ENCODE measurements at regions not wholly inside any gene's neighbourhood (a gene's known extent, or its start where the extent isn't known, plus 50 kb on each side); places are given as distances from the start of the nearest gene placed in this dataset.

- no peak for DNase-seq
Observed at GRCh38 chr1:115577513-115577912, 64.3 kb upstream of the VANGL1 start.

GRCh38 chr1:115575661-115576060 lies 66.1 kb upstream of the VANGL1 start:
- no peak for DNase-seq

- no peak for DNase-seq
Observed at GRCh38 chr1:115572710-115573109, 69.1 kb upstream of the VANGL1 start.

GRCh38 chr1:115567431-115567830 lies 74.3 kb upstream of the VANGL1 start:
- DNase-seq, result no peak

- no peak for DNase-seq
Observed at GRCh38 chr1:115565791-115566190, 76.0 kb upstream of the VANGL1 start.

DNA sequence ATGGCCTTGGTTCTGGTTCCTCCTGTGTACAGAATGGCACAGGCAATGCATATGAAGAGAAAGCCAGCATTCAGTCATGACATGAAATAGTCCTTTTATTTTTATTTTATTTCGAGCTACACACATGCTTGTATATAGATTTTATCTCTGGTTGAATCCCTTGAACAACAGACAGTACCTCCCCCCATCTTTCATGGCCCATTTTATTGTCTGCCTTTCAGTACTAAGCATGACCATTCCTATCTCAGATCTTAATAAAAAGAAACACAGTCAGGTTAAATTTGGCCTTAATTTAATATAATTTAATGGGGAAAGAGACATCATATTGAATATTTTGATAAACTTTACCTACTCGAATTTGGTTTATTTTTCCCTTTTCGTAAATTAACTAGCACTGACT lies 76.4 kb upstream of the VANGL1 start:
- DNase-seq, result no peak

GRCh38 chr1:115564201-115564600 lies 77.6 kb upstream of the VANGL1 start:
- no peak for DNase-seq

- no peak for DNase-seq
Observed at GRCh38 chr1:115560027-115560426, 81.7 kb upstream of the VANGL1 start.

- DNase-seq, result no peak
Observed at GRCh38 chr1:115558275-115558674, 83.5 kb upstream of the VANGL1 start.

DNA sequence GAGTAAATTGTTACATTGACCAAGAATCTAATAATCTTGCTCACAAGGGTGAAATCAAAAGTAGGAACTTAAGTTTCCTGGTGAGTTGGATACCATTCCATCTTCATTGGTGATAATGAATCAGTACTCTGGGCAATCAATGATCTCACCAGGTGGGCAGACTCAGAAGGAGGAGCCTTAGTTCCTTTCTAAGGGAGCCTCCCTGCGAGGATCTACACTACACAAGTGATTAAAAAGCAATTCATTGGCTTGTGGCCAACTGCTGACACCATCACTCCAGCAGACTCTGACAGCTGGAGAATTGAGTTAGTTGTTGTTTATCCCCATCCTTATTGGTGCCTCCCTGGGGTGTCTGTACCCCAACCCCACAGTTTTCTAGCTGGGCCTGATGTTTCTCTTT lies 84.1 kb upstream of the VANGL1 start:
- DNase-seq, result no peak

GRCh38 chr1:115556236-115556635 lies 85.5 kb upstream of the VANGL1 start:
- no peak for DNase-seq

DNA sequence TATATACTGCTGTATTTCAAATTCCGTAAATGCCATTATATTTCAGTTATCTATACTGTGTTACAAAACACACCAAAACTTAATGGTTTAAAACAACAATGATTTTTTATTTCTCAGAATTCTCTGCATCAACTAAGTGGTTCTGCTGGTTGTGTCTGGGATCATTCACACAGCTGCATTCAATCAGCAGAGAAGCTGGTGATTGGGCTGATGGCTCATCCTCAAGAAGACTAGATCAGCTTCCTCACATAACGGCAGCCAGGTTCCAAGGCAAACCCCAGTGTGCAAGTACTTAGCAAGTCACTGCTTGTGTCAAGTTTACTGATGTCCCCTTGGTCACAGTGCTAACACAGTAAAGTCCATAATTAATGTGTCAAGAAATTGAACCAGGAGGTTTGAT lies 86.3 kb upstream of the VANGL1 start:
- DNase-seq, result no peak

GRCh38 chr1:115547696-115548095 lies 94.1 kb upstream of the VANGL1 start:
- no peak for DNase-seq

- DNase-seq, result no peak
Observed at GRCh38 chr1:115546846-115547245, 94.9 kb upstream of the VANGL1 start.

GRCh38 chr1:115545791-115546733 lies 95.7 kb upstream of the VANGL1 start:
- no peak for DNase-seq

GRCh38 chr1:115545096-115545720 lies 96.6 kb upstream of the VANGL1 start:
- no peak for DNase-seq

- no peak for DNase-seq
Observed at GRCh38 chr1:115544131-115544530, 97.6 kb upstream of the VANGL1 start.

- DNase-seq, result no peak
Observed at GRCh38 chr1:115543247-115543646, 98.5 kb upstream of the VANGL1 start.

- DNase-seq, result no peak
Observed at GRCh38 chr1:115539736-115540135, 102.0 kb upstream of the VANGL1 start.

DNA sequence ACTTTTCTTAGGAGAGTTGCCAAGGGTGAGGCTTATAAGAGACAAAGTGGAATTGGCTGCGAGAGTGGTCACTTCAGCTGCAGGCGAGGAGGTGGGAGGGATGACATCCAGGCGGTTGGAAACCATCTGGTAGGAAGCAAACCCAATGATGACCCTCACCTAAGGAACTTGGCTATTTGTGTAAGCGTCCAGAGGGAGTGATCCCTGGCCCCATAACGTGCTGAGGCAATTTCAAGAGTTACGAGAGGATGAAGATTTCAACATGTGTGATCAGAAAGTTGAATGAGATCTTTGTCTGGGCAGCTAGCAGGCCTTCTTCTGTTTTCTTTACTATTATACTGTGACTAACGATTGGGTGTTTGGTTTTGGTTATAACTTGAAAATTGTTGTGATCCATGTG lies 102.7 kb upstream of the VANGL1 start:
- DNase-seq, result no peak

DNA sequence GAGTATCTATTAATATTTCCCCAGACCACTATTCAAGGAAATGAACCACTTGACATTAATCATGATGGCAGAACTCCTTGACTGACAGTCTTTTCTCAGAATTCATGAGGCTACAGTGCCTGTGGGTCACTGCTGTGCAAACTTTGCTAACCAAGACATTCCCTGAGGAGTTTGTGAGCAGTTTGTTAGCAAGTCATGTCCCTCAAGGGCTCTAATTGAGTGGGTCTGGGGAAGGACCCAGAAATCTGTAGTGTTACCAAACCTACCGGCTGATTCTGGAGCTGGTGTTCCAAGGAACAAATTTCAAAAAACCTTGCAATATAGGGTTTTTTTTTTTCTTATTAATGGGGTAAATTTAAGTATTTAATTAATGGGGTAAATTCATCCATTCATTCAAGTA lies 103.2 kb upstream of the VANGL1 start:
- DNase-seq, result no peak

DNA sequence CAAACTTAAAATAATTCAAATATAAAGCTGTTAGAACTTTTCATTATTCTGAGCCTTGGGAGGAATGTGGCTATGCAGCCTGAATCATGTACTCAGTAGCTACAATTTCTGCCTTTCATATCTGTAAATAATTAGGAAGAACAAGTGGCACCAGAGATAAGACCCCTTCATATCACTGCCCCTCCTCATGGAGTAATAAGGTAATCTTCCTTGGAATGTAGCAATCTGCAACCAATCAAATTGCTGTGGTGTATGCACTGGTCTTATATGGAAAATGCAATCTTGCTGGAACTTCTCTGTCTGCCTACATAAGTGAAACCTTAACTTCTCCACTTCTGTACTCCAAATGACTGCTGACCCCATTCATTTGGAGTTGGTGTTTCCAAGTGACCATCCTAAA lies 104.4 kb upstream of the VANGL1 start:
- DNase-seq, result no peak

GRCh38 chr1:115536279-115536816 lies 105.4 kb upstream of the VANGL1 start:
- DNase-seq, result no peak

DNA sequence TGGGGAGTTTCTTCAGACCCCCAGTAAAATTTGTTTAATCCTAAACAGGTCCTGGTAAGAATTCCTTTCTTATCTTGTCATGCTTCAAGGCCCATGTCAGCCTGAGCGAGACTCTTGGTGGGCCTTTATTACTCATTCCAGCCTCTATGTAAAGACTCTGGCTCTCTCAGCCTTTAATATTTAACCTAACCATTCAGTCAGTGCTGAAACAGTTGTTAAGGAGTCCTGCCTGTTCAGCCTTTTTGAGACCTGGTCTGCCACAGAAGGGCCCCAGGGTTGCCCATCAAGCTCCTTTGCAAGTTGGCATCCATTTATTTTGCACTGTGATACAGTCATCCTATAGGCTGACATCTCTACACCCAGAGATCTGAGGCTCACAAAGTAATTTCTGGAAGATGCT lies 107.7 kb upstream of the VANGL1 start:
- no peak for DNase-seq

Data from NCI-H2081 (cell line).